HEK293 (cell line): ENCODE measurements at regions not wholly inside any gene's neighbourhood (a gene's known extent, or its start where the extent isn't known, plus 50 kb on each side); places are given as distances from the start of the nearest gene placed in this dataset.

ENCODE experiments used
- CTCF ChIA-PET: fragments of 350-600 bp; formaldehyde crosslinking; extraction: SDS; loops from one replicate; lab custom pipeline; 2021; ENCODE audit warnings: antibody characterized with exemption; lab: Yijun Ruan, JAX
- POLR2A ChIA-PET: fragments of 300-600 bp; formaldehyde crosslinking; extraction: SDS; loops from one replicate; lab custom pipeline; 2020; ENCODE audit warnings: antibody characterized with exemption, inconsistent platforms; lab: Yijun Ruan, JAX
- H3K27ac ChIP-seq: fragments of 200-500 bp; sonication (Bioruptor generic); 2 replicates; pipeline ENCODE4 v1.5.1; 2014; ENCODE audit warnings: low read depth, low read length, control low read depth, inconsistent platforms; ENCODE audit errors: extremely low read depth
- H3K36me3 ChIP-seq, 2 experiments: fragments of 200-500 bp in 1 of 2; sonication (Bioruptor generic) in 1 of 2; 1 replicate in 1 of 2; 2 replicates in 1 of 2; pipeline ENCODE4 v1.5.1; 2014 to 2017; ENCODE audit warnings: inconsistent platforms in 2 of 2, low read length in 2 of 2; ENCODE audit not compliant: control insufficient read depth in 2 of 2, insufficient read depth in 1 of 2
- H3K4me1 ChIP-seq: fragments of 200-500 bp; sonication (Bioruptor generic); 2 replicates; pipeline ENCODE4 v1.5.1; 2014; ENCODE audit warnings: mild to moderate bottlenecking, low read length, inconsistent platforms; ENCODE audit not compliant: control insufficient read depth, insufficient read depth
- H3K4me3 ChIP-seq: 2 replicates; pipeline ENCODE4 v1.5.1; 2011; ENCODE audit warnings: low read depth, mild to moderate bottlenecking, control low read depth, low read length, moderate library complexity
- H3K9me3 ChIP-seq: fragments of 200-500 bp; sonication (Bioruptor generic); 2 replicates; pipeline ENCODE4 v1.5.1; 2014; ENCODE audit warnings: low read depth, low read length, inconsistent platforms; ENCODE audit not compliant: control insufficient read depth, insufficient read depth
- GFI1B ChIP-seq: fragments of 450-650 bp; formaldehyde crosslinking; IDR thresholded peaks from 2 replicates; pipeline ENCODE4 v1.5.1; 2016; ENCODE audit warnings: missing biosample characterization, missing genetic modification characterization
- GLIS2 ChIP-seq: fragments of 450-650 bp; formaldehyde crosslinking; IDR thresholded peaks from 2 replicates; pipeline ENCODE4 v1.5.1; 2016; ENCODE audit warnings: missing biosample characterization, missing genetic modification characterization
- SETDB1 ChIP-seq: IDR thresholded peaks from one replicate; pipeline ENCODE4 v1.6.1; 2017; ENCODE audit warnings: mild to moderate bottlenecking, low read length, moderate library complexity, mixed read lengths; ENCODE audit not compliant: insufficient read length
- ZNF174 ChIP-seq: fragments of 450-650 bp; formaldehyde crosslinking; IDR thresholded peaks from 2 replicates; pipeline ENCODE4 v1.5.0; 2017; ENCODE audit warnings: missing biosample characterization, mild to moderate bottlenecking, missing genetic modification characterization
- ZNF24 ChIP-seq: fragments of 450-650 bp; formaldehyde crosslinking; IDR thresholded peaks from 2 replicates; pipeline ENCODE4 v1.5.1; 2016; ENCODE audit warnings: missing biosample characterization, missing genetic modification characterization
- ZNF707 ChIP-seq: fragments of 450-650 bp; formaldehyde crosslinking; IDR thresholded peaks from 2 replicates; pipeline ENCODE4 v1.5.1; 2016; ENCODE audit warnings: missing biosample characterization, missing genetic modification characterization
- ZNF76 ChIP-seq: fragments of 450-650 bp; formaldehyde crosslinking; IDR thresholded peaks from 2 replicates; pipeline ENCODE4; 2016; ENCODE audit warnings: low read depth, missing biosample characterization, missing genetic modification characterization, borderline replicate concordance
- ZNF792 ChIP-seq: fragments of 450-650 bp; formaldehyde crosslinking; IDR thresholded peaks from 2 replicates; pipeline ENCODE4 v1.5.1; 2016; ENCODE audit warnings: missing biosample characterization, missing genetic modification characterization
- TF ChIP-seq, protein P1 (sequence below): fragments of 450-650 bp; formaldehyde crosslinking; IDR thresholded peaks from 2 replicates; pipeline ENCODE4 v1.5.1; 2017; ENCODE audit warnings: missing biosample characterization, missing genetic modification characterization
- TF ChIP-seq, protein P2 (sequence below): fragments of 450-650 bp; formaldehyde crosslinking; IDR thresholded peaks from 2 replicates; pipeline ENCODE4; 2016; ENCODE audit warnings: missing biosample characterization, missing genetic modification characterization
- TF ChIP-seq, protein P3 (sequence below): fragments of 450-650 bp; formaldehyde crosslinking; IDR thresholded peaks from 2 replicates; pipeline ENCODE4 v1.5.1; 2016; ENCODE audit warnings: missing biosample characterization, missing genetic modification characterization
- TF ChIP-seq, protein P4 (sequence below): fragments of 450-650 bp; formaldehyde crosslinking; IDR thresholded peaks from 2 replicates; pipeline ENCODE4 v1.5.1; 2016; ENCODE audit warnings: missing biosample characterization, missing genetic modification characterization
- TF ChIP-seq, protein P5 (sequence below): sonication (generic); formaldehyde crosslinking; IDR thresholded peaks from 2 replicates; pipeline ENCODE4 v1.8.1; 2022; ENCODE audit warnings: mild to moderate bottlenecking, moderate library complexity, missing genetic modification reagents
- TF ChIP-seq, protein P6 (sequence below): fragments of 450-650 bp; formaldehyde crosslinking; IDR thresholded peaks from 2 replicates; pipeline ENCODE4 v1.5.1; 2016; ENCODE audit warnings: missing biosample characterization, missing genetic modification characterization
- TF ChIP-seq, protein P7 (sequence below): fragments of 450-650 bp; formaldehyde crosslinking; IDR thresholded peaks from 2 replicates; pipeline ENCODE4 v1.5.1; 2016; ENCODE audit warnings: missing biosample characterization, missing genetic modification characterization

DNA sequence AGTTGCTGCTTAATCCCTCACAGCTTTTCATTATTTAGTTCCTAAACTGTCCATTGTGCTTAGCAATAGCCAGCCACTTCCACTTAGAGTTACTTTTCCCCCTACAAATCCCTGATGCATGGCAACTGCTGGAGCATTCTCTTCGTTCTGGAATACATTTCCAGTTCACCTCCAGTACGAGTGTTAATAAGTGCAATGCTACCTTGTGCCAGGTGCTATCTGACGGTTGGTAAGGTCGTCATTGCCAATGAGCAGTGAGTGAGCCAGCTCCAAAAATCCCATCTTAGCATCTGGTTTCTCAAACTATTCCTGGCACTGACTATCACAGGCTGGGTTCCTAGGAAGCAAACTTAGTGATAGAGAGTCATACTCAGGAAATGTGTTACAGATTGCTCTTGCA, 114.1 kb upstream of the ADGRF1 start (continued):
- TF ChIP-seq, protein P1, sequence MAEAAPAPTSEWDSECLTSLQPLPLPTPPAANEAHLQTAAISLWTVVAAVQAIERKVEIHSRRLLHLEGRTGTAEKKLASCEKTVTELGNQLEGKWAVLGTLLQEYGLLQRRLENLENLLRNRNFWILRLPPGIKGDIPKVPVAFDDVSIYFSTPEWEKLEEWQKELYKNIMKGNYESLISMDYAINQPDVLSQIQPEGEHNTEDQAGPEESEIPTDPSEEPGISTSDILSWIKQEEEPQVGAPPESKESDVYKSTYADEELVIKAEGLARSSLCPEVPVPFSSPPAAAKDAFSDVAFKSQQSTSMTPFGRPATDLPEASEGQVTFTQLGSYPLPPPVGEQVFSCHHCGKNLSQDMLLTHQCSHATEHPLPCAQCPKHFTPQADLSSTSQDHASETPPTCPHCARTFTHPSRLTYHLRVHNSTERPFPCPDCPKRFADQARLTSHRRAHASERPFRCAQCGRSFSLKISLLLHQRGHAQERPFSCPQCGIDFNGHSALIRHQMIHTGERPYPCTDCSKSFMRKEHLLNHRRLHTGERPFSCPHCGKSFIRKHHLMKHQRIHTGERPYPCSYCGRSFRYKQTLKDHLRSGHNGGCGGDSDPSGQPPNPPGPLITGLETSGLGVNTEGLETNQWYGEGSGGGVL, result no peak
- TF ChIP-seq, protein P2, sequence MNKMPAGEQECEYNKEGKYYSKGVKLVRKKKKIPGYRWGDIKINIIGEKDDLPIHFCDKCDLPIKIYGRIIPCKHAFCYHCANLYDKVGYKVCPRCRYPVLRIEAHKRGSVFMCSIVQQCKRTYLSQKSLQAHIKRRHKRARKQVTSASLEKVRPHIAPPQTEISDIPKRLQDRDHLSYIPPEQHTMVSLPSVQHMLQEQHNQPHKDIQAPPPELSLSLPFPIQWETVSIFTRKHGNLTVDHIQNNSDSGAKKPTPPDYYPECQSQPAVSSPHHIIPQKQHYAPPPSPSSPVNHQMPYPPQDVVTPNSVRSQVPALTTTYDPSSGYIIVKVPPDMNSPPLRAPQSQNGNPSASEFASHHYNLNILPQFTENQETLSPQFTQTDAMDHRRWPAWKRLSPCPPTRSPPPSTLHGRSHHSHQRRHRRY, result no peak

DNA sequence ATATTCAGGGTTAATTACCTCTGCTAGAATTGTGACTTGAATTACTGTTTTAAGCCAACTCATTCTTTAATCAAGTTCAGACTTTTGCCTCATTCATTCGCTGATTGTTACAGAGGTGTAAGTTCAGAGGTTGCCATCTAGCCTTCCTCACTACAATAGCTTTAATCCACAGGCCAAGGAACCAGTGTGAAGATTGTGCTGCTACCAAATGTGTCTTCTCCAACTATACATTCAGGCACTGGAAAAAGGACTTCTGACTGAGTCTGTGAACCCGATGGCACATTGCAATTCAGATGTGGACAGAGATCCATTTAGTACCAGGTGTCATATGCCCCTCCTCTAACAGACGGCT, 111.2 kb upstream of the ADGRF1 start:
- Histone ChIP-seq H3K9me3 (no peaks in the 10 kb centered on the region), H3K36me3 (no peaks in the 10 kb centered on the region), H3K4me1 (peaks cover 2% of the 10 kb centered on the region; the same call in 1 of the 2 replicates), H3K27ac (no peak overlapping the region), H3K4me3 (no peak overlapping the region)
- TF ChIP-seq, protein P3, sequence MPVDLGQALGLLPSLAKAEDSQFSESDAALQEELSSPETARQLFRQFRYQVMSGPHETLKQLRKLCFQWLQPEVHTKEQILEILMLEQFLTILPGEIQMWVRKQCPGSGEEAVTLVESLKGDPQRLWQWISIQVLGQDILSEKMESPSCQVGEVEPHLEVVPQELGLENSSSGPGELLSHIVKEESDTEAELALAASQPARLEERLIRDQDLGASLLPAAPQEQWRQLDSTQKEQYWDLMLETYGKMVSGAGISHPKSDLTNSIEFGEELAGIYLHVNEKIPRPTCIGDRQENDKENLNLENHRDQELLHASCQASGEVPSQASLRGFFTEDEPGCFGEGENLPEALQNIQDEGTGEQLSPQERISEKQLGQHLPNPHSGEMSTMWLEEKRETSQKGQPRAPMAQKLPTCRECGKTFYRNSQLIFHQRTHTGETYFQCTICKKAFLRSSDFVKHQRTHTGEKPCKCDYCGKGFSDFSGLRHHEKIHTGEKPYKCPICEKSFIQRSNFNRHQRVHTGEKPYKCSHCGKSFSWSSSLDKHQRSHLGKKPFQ (tag by site-specific recombination), result no peak
- no peak for TF ChIP-seq ZNF24 (tag by site-specific recombination)
- TF ChIP-seq GFI1B, result no peak
- TF ChIP-seq ZNF76 (tag by site-specific recombination), result no peak
- TF ChIP-seq ZNF707 (tag by site-specific recombination), result no peak
- TF ChIP-seq, protein P4, sequence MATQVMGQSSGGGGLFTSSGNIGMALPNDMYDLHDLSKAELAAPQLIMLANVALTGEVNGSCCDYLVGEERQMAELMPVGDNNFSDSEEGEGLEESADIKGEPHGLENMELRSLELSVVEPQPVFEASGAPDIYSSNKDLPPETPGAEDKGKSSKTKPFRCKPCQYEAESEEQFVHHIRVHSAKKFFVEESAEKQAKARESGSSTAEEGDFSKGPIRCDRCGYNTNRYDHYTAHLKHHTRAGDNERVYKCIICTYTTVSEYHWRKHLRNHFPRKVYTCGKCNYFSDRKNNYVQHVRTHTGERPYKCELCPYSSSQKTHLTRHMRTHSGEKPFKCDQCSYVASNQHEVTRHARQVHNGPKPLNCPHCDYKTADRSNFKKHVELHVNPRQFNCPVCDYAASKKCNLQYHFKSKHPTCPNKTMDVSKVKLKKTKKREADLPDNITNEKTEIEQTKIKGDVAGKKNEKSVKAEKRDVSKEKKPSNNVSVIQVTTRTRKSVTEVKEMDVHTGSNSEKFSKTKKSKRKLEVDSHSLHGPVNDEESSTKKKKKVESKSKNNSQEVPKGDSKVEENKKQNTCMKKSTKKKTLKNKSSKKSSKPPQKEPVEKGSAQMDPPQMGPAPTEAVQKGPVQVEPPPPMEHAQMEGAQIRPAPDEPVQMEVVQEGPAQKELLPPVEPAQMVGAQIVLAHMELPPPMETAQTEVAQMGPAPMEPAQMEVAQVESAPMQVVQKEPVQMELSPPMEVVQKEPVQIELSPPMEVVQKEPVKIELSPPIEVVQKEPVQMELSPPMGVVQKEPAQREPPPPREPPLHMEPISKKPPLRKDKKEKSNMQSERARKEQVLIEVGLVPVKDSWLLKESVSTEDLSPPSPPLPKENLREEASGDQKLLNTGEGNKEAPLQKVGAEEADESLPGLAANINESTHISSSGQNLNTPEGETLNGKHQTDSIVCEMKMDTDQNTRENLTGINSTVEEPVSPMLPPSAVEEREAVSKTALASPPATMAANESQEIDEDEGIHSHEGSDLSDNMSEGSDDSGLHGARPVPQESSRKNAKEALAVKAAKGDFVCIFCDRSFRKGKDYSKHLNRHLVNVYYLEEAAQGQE (tag by site-specific recombination), result no peak
- TF ChIP-seq ZNF174, result no peak
- TF ChIP-seq ZNF792 (tag by site-specific recombination), result no peak
- TF ChIP-seq SETDB1, result no peak
- TF ChIP-seq, protein P5, sequence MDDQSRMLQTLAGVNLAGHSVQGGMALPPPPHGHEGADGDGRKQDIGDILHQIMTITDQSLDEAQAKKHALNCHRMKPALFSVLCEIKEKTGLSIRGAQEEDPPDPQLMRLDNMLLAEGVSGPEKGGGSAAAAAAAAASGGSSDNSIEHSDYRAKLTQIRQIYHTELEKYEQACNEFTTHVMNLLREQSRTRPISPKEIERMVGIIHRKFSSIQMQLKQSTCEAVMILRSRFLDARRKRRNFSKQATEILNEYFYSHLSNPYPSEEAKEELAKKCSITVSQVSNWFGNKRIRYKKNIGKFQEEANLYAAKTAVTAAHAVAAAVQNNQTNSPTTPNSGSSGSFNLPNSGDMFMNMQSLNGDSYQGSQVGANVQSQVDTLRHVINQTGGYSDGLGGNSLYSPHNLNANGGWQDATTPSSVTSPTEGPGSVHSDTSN (CRISPR knock-in tag), result no peak
- no peak for TF ChIP-seq GLIS2 (tag by site-specific recombination)
- TF ChIP-seq, protein P6, sequence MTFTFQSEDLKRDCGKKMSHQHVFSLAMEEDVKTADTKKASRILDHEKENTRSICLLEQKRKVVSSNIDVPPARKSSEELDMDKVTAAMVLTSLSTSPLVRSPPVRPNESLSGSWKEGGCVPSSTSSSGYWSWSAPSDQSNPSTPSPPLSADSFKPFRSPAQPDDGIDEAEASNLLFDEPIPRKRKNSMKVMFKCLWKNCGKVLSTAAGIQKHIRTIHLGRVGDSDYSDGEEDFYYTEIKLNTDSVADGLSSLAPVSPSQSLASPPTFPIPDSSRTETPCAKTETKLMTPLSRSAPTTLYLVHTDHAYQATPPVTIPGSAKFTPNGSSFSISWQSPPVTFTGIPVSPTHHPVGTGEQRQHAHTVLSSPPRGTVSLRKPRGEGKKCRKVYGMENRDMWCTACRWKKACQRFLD (tag by site-specific recombination), result no peak
- TF ChIP-seq, protein P7, sequence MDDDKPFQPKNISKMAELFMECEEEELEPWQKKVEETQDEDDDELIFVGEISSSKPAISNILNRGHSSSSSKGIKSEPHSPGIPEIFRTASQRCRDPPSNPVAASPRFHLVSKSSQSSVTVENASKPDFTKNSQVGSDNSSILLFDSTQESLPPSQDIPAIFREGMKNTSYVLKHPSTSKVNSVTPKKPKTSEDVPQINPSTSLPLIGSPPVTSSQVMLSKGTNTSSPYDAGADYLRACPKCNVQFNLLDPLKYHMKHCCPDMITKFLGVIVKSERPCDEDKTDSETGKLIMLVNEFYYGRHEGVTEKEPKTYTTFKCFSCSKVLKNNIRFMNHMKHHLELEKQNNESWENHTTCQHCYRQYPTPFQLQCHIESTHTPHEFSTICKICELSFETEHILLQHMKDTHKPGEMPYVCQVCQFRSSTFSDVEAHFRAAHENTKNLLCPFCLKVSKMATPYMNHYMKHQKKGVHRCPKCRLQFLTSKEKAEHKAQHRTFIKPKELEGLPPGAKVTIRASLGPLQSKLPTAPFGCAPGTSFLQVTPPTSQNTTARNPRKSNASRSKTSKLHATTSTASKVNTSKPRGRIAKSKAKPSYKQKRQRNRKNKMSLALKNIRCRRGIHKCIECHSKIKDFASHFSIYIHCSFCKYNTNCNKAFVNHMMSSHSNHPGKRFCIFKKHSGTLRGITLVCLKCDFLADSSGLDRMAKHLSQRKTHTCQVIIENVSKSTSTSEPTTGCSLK, result no peak
- ChIA-PET CTCF (interaction anchor here (0.5 kb wide), 1 partner anchor 155 kb away, joined by 3 read pairs; no protein-coding TSS in a partner anchor), POLR2A (no interaction called here)
